Right lobe of liver (tissue), 4 donors: ENCODE measurements at regions not wholly inside any gene's neighbourhood (a gene's known extent, or its start where the extent isn't known, plus 50 kb on each side); places are given as distances from the start of the nearest gene placed in this dataset.

Experiments used
- POLR2A ChIP-seq: fragments of 450-650 bp; IDR thresholded peaks from one replicate; pipeline ENCODE4 v1.6.1; 2017; ENCODE audit warnings: antibody characterized with exemption, mild to moderate bottlenecking
- TF ChIP-seq, protein P1 (sequence below), 4 donors: fragments of 200-600 bp in 3 of 4; fragments of 450-650 bp in 1 of 4; IDR thresholded peaks; one replicate each; pipeline versions ENCODE4 v1.5.1 to v1.8.0; 2016 to 2022; ENCODE audit warnings: antibody characterized with exemption in 4 of 4, mild to moderate bottlenecking in 2 of 4
- donor health status: DM: no; HTN: no; CAD: no.
- donor health status: DM: no; HTN: no; CAD: no.
- donor health status: DM: no; HTN: yes; CAD: no.

DNA sequence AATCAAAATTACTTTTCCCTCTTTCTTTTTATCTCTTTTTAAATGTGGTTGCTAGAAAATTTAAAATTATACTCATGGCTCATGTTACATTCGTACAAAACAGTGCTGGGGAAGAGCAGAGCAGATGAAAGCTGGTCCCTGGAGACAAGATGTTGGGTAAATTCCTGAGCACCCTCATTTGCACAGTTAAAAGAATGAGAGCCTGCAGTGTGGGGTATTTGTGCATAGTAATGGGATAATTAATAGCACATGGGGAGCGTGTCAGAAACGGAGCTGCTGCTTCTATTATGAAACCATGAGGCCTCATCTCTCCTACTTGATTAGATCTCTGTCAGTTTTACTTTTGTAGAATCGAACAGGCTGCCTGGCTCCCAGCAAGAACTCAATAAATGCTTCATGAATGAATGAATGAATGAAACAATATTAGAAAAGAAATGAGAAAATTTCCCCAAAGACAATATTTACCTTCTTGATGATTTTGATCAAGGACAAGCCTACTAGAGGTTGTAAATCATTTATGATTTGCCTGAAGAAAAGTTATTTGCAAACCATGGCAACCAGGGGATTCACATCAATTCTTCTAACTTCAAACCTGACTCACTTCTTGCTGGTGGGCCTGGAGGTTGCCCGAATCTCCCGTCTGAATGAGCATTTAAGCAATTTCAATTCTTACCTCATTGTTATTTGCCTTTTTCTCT, 177.2 kb upstream of the TUT7 start:
- TF ChIP-seq, protein P1, sequence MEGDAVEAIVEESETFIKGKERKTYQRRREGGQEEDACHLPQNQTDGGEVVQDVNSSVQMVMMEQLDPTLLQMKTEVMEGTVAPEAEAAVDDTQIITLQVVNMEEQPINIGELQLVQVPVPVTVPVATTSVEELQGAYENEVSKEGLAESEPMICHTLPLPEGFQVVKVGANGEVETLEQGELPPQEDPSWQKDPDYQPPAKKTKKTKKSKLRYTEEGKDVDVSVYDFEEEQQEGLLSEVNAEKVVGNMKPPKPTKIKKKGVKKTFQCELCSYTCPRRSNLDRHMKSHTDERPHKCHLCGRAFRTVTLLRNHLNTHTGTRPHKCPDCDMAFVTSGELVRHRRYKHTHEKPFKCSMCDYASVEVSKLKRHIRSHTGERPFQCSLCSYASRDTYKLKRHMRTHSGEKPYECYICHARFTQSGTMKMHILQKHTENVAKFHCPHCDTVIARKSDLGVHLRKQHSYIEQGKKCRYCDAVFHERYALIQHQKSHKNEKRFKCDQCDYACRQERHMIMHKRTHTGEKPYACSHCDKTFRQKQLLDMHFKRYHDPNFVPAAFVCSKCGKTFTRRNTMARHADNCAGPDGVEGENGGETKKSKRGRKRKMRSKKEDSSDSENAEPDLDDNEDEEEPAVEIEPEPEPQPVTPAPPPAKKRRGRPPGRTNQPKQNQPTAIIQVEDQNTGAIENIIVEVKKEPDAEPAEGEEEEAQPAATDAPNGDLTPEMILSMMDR (IDR thresholded peaks at IDR 0.05): no peak
- TF ChIP-seq POLR2A: no peak
